RKO (cell line): ENCODE measurements at regions not wholly inside any gene's neighbourhood (a gene's known extent, or its start where the extent isn't known, plus 50 kb on each side); places are given as distances from the start of the nearest gene placed in this dataset.

Experiments used
- DNase-seq: peaks from one replicate; pipeline ENCODE4 v3.0.0-alpha.2; 2016; ENCODE audit warnings: low spot score

DNA sequence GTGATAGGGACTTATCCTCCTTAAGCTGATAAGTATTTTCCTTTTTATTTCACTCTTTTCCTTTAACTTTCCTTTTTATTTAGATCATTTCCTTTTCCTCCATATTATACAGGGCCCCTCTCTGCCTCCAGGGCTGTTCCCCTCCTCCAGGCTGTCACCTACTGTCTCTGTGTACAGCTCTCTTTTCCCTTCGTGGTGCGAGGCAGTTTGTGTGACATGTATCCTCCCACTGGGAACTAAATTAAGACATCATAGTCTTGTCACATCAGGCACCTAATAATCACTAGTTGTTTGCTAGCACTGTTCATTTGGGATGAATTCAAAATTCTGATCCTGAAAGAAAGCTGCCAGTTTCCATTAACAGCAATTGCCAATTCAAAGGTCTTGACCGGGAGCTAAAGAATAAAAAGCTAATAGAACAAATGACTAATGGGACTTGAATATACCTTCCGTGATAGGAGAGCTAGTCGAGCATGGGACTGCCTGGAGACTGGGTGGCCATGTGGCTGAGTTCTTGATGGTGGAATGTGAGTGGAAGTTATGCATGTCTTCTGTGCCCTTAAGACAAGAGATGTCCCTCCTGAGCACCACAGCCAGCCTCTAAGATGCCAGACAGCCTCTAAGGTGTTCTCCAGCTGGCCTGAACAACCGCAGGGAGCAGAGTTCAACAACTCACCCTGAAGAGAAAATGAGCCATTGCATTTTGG lies 77.7 kb upstream of the LRRC55 start:
- DNase-seq, result no peak

DNA sequence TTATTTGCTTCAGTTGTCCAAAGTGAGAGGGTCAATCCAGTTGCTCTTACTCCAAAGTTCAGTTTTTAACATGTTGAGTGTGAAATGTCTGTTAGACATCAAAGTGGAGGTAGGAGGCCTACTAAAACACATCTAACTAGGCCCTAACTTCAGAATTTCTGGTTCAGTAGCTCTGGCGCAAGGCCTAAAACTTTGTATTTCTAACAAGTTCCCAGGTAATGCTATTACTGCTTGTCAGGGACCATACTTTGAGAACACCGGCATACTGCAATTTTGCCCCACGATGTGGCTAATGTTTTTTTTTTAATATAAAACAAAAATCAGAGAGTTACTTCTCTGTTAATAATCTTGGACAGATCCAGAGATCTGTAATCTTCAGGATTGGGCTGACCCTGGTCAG lies 72.4 kb upstream of the LRRC55 start:
- no peak for DNase-seq

DNA sequence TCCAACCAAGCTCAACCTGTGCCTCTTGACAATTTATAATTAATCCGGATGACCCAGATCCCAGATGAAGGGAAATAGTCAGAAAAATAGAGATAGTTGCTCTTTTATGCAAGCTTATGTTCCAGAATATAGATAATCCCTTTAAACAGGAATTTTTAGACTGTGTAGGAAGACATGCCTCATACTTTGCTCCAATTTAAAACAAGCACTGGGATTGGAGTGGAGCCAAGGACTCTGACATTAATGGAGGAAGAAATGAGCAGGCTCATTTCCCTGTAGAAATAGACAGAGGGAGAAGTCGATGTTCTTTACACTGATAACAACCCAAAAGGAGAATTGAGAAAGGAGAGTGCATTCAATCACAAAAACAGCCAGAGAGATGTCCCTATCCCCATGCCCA lies 70.1 kb upstream of the LRRC55 start:
- DNase-seq, result no peak

DNA sequence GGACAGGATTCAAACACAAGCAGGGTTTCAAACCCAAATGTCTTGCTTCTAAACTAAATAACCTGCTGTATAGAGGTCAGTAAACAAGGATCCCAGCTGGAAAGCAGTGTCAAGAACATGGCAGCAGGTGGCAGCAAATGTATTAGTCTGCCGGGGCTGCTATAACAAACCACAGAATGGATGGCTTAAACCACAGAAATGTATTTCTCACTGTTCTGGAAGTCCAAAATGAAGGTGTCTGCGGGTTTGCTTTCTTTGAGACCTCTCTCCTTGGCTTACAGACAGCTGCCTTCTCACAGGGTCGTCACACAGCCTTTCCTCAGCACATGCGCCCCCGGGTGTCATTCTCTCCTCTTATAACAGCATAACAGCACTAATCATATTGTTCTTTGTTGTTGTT lies 65.1 kb upstream of the LRRC55 start:
- peak; percentile 69 for DNase-seq

DNA sequence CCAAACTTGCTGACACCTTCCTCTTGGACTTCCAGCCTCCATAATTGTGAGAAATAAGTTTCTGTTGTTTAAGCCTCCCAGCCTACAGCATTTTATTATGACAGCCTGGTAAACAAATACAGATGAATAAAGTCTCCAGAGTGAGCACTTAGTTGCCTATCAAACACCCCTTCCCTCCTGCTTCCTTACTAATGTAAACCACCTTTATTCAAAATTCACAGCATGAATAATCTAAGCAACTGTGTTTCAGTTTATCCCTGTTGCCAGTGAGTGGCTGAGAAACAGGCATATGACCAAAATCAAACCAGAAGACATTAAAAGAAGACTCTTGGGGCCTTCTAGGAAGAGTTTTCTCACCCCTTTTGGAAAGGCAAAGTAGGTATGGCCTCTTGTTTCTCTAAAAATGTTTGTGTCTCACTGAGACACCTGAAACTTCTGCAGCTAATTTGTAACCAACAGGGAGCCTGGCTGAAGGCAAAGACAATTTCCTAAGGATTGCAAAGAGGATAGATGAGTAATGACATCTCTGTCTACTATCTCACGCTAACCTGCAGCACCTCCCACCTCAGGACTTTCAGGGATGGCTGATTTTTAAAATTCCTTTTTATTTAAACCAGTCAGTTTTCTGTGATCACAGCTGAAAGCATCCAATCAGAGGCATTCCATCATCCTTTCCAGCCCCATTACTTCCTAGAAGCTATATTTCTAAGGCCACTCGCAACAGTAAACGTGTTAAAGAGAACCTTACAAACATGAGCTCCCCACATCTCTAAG lies 61.4 kb upstream of the LRRC55 start:
- DNase-seq, result no peak

DNA sequence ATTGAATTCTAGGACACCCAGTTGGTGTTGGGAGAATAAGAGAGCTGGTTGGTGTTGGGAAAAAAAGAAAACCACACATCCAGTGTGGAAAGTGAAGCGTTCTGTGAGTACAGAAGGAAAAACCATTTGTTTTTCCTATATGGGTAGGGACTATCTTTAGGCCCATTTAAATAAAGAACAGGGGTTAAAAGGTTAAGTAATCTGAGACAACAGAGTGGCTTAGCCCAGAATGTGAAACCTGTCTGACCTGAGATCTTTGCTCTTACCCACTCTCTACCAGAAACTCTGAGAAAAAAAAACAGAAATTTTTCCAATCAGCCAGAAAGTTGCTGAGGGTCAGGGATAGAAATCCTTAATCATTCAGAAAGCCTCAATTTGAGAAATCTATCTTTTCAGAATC lies 59.8 kb upstream of the LRRC55 start:
- no peak for DNase-seq

DNA sequence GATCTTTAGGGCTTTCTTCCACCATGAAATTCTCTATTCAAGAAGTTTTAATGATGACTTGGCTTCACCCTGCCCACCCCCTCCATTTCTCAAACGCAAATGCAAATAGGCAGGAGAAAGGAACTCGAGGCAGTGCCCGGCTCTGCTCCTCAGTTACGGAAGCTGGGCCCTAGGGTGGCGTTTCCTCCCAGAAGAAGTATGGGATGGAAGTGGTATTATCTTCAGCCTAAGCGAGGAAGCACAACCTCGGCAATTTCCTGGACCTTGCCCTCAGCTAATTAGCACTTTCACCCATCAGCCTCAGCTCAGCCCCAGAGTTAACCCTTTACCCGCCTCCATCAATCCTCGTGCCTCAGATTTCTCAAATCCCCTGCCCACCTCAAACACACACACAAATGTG lies 58.2 kb upstream of the LRRC55 start:
- no peak for DNase-seq

DNA sequence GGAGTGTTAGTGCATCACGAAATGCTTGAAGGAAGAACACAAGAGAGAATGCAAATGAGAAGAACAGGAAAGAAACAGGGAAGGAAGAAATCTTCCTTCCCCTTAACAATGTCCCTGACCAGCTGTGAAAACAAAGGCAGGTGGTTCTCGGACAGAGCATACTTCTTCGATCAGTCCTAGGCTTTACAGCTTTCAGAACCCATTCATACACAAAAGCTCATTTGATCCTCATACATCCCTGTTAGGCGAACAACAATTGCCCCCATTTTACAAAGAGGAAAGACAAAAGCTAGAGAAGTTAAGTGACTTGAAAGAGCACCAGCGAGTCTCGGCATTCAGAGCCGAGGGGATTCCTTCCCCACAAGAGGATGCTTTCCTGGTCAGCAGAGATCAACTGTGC lies 57.2 kb upstream of the LRRC55 start:
- DNase-seq, result no peak

DNA sequence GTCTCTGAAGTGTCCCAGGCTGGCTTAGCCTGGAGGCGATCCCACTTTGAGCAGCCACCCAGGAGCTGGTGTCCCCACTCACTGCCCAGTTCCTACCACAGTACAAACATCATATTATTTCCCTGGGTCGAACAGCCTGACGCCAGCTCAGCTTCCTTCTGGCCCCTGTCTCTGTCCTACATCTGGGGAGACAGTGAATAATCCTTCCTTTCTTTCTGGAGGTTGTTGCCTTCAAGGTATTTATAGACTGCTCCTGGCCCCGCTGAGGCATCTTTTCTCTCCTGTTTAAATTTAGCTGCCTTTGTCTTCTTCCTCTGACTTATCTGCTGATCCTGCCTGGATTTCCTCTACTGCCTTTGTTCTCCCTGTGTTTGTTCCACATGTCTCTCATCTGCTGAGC lies 56.8 kb upstream of the LRRC55 start:
- no peak for DNase-seq

DNA sequence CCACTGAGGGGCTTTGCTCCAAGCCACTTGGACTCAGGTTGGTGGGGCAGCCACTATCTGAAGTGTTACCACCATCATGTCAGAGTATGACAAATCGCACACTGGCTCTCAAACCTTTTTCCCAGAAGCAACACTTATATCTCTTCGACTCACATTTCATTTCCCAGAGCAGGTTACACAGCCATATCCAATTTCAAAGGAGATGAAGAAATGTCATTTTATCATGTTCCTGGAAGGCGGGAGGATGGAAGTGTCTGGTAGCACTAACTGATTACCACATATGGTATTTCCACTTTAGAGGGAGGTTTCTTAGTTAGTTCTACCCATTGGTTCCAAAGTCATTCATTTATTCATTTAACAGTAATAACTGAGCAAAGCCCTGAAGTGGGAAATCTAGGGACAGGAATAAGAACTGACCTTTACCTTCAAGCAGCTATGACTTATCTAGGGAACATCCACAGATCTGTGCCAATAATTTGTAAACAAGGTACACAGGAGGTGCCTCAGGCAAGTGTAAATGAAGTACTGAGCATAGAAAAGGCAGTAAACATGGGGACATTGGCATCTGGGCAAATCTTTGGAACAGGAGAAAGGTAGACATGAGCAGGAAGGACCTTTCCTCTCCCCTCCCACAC lies 54.9 kb upstream of the LRRC55 start:
- no peak for DNase-seq

DNA sequence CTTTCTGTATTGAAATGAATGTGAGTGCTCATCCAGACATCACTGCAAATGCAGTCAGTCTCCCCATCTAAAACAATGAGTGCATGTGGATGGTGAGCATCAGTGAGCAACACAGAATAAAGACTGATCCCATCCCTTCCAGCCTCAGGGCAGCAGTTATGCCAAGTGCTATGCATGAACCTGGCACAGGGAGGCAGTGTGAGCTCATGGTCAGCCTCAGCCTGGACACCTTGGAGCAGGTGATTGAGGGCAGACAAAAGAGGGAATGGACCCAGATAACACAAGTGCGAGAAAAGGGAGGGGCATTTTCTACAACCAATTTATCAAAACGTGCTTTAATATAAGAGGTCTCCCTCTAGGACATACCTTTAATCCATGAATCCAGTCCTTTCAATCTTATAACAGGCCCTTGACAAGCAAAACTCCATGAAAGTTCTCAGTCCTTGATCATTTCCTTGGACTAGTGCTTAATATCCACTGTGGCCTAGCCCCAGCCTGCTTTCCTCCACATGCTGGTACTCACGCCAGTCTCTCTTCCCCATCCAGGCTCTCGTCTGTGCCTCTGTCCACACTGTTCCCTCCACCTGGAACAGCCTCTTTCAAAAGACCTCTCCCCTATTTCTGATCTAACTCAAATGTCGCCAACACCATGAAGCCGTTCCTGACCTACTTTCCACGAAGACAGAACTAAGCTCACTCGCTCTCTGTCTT lies 50.5 kb upstream of the LRRC55 start:
- DNase-seq, result no peak
